Fibroblast of the aortic adventitia (primary cell): ENCODE measurements at regions not wholly inside any gene's neighbourhood (a gene's known extent, or its start where the extent isn't known, plus 50 kb on each side); places are given as distances from the start of the nearest gene placed in this dataset.

Experiments used
- DNase-seq: peaks from one replicate; pipeline ENCODE4 v3.0.0-alpha.2; 2010; ENCODE audit warnings: low read depth
- H3K4me3 ChIP-seq: 2 replicates; pipeline ENCODE4 v1.5.1; 2011; ENCODE audit warnings: low read depth, mild to moderate bottlenecking, control low read depth, low read length, moderate library complexity
- CTCF ChIP-seq: IDR thresholded peaks from 2 replicates; pipeline ENCODE4 v1.5.1; 2011; ENCODE audit warnings: mild to moderate bottlenecking, low read length, control low read depth, inconsistent platforms; ENCODE audit not compliant: insufficient read depth

- no peak for TF ChIP-seq CTCF
- peak; percentile 88 for DNase-seq
- H3K4me3 ChIP-seq = no peak overlapping the region
These were observed 183.9 kb downstream of the SHQ1 start for GRCh38 chr3:72664184-72664975.

GRCh38 chr3:72663429-72663828, 184.8 kb downstream of the SHQ1 start:
- TF ChIP-seq CTCF = no peak
- H3K4me3 ChIP-seq = no peak overlapping the region
- peak; percentile 47 for DNase-seq

DNA sequence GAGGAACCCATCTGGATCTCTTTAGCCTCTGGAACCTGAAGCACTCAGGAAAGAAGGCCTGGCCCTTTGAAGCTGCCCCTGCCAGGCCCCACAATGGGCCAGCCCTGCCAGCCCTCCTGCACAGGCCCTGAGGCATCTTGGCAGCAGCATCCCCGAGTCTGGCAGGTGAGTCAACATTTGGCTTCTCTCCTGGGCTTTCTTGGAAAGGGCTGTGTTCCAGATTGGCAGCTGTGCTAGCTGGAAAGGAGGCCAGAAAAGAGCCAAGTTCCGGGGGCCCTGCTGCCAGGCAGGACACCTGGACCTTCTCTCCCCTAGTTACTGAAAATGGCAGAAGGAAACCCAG, 187.2 kb downstream of the SHQ1 start:
- DNase-seq = peak; percentile 96
- TF ChIP-seq CTCF = no peak
- no peak overlapping the region for H3K4me3 ChIP-seq

DNA sequence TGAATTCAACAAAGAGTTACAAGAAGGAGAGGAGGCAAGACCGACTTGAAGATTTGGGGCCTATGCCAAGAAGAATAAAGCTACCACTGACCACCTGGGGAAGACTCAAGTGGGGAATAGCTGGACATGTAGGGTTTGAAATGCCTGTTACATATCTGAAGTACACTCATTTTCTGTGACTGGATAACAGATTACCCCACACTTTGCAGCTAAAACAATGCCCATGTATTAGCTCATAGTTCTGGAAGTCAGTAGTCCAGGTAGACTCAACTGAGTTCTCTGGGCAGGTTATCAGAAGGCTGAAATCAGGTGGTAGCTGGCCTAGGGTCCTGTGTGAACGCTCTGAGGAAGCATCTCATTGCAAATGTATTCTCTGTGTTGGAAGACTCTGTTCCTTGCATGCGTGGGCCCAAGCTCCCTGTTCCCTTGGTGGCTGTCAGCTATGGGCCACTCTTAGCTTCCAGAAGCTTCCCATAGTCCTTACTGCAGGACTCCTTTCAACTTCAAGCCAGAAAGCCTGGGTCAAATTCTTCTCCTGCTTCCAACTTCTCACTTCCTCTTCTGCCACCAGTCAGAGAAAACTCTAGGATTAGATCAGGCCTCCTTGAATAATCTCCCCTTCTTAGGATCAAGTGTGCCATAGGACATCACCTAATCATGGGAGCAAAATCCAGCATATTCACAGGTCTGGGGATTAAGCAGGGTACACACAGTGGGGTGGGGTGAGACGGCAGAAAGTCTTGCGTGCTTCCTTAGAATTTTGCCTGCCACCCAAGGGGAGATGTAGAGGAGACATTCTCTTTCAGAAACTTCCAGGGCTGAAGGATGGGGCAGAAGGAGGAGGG, 187.8 kb downstream of the SHQ1 start:
- no peak for DNase-seq
- no peak overlapping the region for H3K4me3 ChIP-seq
- no peak for TF ChIP-seq CTCF

GRCh38 chr3:72659596-72659995, 188.6 kb downstream of the SHQ1 start:
- no peak overlapping the region for H3K4me3 ChIP-seq
- no peak for DNase-seq
- TF ChIP-seq CTCF = no peak

DNA sequence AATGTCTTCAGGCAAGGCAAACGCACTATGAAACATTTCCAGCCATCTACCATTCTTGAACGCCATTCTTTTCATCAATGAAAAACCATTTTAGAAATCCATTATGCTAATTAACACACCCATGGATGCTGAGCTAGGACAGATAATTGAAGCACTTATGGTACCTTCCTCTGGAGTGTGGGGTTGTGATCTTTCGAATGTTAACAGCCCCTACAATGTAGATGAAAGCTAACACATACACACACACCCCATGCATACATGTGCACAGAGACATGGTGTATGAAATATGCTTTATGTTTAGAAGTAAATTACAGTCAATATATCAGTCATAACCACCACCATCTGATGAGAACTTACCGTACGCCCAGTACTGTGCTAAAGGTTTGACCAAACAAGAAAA, 189.1 kb downstream of the SHQ1 start:
- TF ChIP-seq CTCF = no peak
- DNase-seq = no peak
- no peak overlapping the region for H3K4me3 ChIP-seq
